PC-3 (cell line): ENCODE measurements at regions not wholly inside any gene's neighbourhood (a gene's known extent, or its start where the extent isn't known, plus 50 kb on each side); places are given as distances from the start of the nearest gene placed in this dataset.

Experiments
- ATAC-seq: fragments of 200-7000 bp; cut with Tn5 transposase; 2 replicates; pipeline ENCODE4 v1.9.1; 2020; ENCODE audit warnings: mild to moderate bottlenecking, moderate library complexity
- BruUV-seq: library from RNA; stranded (reverse); fragments of 400-500 nt; replicated peaks from 2 replicates; lab custom pipeline; 2021; lab: Mats Ljungman, UMichigan
- CTCF ChIA-PET: fragments of 300-600 bp; sonication (Branson Sonifier 250); formaldehyde crosslinking; loops from one replicate; lab custom pipeline; 2022; ENCODE audit warnings: antibody characterized with exemption; lab: Charles Lee
- POLR2A ChIA-PET: fragments of 300-600 bp; sonication (Branson Sonifier 250); formaldehyde crosslinking; loops from one replicate; lab custom pipeline; 2022; ENCODE audit warnings: antibody characterized with exemption; ENCODE audit not compliant: unreplicated experiment; lab: Charles Lee
- DNase-seq: peaks from one replicate; pipeline ENCODE4 v3.0.0-alpha.2; 2015
- H2AFZ ChIP-seq: fragments of 300-600 bp; sonication (generic); 2 replicates; pipeline ENCODE4 v1.6.0; 2016; ENCODE audit warnings: antibody characterized with exemption, low read length
- H3F3A ChIP-seq: fragments of 300-600 bp; sonication (generic); one replicate; pipeline ENCODE4 v1.6.0; 2017; ENCODE audit warnings: antibody characterized with exemption, low read length, control low read depth, mild to moderate bottlenecking; ENCODE audit not compliant: unreplicated experiment
- H3K27ac ChIP-seq: fragments of 300-600 bp; sonication (generic); 2 replicates; pipeline ENCODE4 v1.5.1; 2016; ENCODE audit warnings: mild to moderate bottlenecking, low read length
- H3K27me3 ChIP-seq: fragments of 300-600 bp; sonication (generic); 2 replicates; pipeline ENCODE4 v1.6.1; 2016; ENCODE audit warnings: low read length, mixed read lengths
- H3K36me3 ChIP-seq: fragments of 300-600 bp; sonication (generic); 2 replicates; pipeline ENCODE4 v1.6.1; 2016; ENCODE audit warnings: low read depth, mixed run types, low read length, mixed read lengths
- H3K4me1 ChIP-seq: fragments of 300-600 bp; sonication (generic); 2 replicates; pipeline ENCODE4 v1.5.1; 2016; ENCODE audit warnings: low read length; ENCODE audit not compliant: insufficient read depth
- H3K4me2 ChIP-seq: fragments of 300-600 bp; sonication (generic); 2 replicates; pipeline ENCODE4 v1.6.0; 2016; ENCODE audit warnings: low read length
- H3K4me3 ChIP-seq: fragments of 300-600 bp; sonication (generic); 2 replicates; pipeline ENCODE4 v1.5.1; 2016; ENCODE audit warnings: mild to moderate bottlenecking, low read length, mixed read lengths
- H3K79me2 ChIP-seq: fragments of 300-600 bp; sonication (generic); 2 replicates; pipeline ENCODE4 v1.6.1; 2017; ENCODE audit warnings: low read length, mixed read lengths
- H3K9ac ChIP-seq: fragments of 300-600 bp; sonication (generic); 2 replicates; pipeline ENCODE4 v1.6.0; 2016; ENCODE audit warnings: mild to moderate bottlenecking, low read length
- H3K9me2 ChIP-seq: fragments of 300-600 bp; sonication (generic); replicated peaks from 2 replicates; pipeline ENCODE4 v1.6.1; 2016; ENCODE audit warnings: mixed run types, low read length, mixed read lengths
- H3K9me3 ChIP-seq: fragments of 300-600 bp; sonication (generic); 2 replicates; pipeline ENCODE4 v1.6.1; 2016; ENCODE audit warnings: low read length, mixed read lengths
- H4K20me1 ChIP-seq: fragments of 300-600 bp; sonication (generic); 2 replicates; pipeline ENCODE4 v1.6.1; 2016; ENCODE audit warnings: low read length, mixed read lengths
- CTCF ChIP-seq: fragments of 300-600 bp; sonication (generic); conservative IDR thresholded peaks from 2 replicates; pipeline ENCODE4 v1.5.1; 2017; ENCODE audit warnings: antibody characterized with exemption, low read depth, mild to moderate bottlenecking, low read length
- EZH2 ChIP-seq: fragments of 300-600 bp; sonication (generic); IDR thresholded peaks from one replicate; pipeline ENCODE4 v1.6.1; 2017; ENCODE audit warnings: antibody characterized with exemption, mild to moderate bottlenecking, low read length; ENCODE audit not compliant: unreplicated experiment
- EZH2phosphoT487 ChIP-seq: fragments of 300-600 bp; sonication (generic); IDR thresholded peaks from 2 replicates; pipeline ENCODE4 v1.6.1; 2018; ENCODE audit warnings: mild to moderate bottlenecking, antibody characterized with exemption, low read length, borderline replicate concordance
- intact Hi-C: fragments of 100-400 bp; cut with micrococcal nuclease; formaldehyde crosslinking; loops from 2 replicates; pipeline ENCODE4 v1.9.0; 2023

DNA sequence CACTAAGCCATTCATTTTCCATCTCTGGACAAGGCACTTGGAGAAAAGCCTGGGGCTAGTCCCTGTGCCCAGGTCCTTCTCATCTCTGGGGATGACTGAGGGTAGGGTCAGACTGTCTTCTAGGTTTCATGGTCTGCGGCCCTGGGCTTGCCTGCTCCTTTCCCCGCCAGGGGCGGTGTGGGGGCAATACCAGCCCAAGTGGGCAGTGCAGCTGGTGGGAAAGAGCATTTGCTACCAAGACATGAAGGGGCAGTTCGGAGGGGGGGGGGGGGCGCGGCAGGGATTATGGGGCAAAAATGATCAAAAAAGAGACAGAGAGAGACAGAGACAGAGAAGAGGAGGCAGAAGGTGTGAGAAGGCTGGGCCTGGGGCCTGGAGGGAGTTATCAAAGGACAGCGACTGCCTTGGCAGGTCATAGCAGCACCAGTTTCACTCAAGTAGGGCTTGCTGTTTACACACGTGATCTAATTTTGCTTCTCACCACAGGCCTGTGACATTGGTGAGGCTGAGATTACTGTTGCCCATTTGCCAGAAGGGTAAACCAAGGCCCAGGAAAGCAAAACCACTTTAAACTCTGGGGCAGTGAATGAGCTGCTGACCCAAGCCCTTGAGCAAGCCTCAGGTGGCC, 56.1 kb downstream of the PJA1 start:
- Histone ChIP-seq H3K9me3 (no peaks in the 10 kb centered on the region), H3K27ac (peak overlapping the region; percentile 61), H2AFZ (no peak overlapping the region), H3K27me3 (no peaks in the 10 kb centered on the region), H3K36me3 (no peaks in the 10 kb centered on the region), H3K79me2 (no peaks in the 10 kb centered on the region), H3K4me3 (no peak overlapping the region), H3F3A (no peaks in the 10 kb centered on the region), H3K9ac (no peak overlapping the region), H3K9me2 (no peaks in the 10 kb centered on the region), H3K4me2 (0 out of 2 replicates have a peak overlapping the region, but pooled peaks have one; percentile 18), H4K20me1 (no peaks in the 10 kb centered on the region), H3K4me1 (peaks cover 16% of the 10 kb centered on the region)
- ATAC-seq (no peak; the same call in 1 of the 2 replicates), DNase-seq (no peak)
- ChIA-PET POLR2A (interaction anchor here (1.0 kb wide), 1 partner anchor 280 kb away, joined by 5 read pairs; the partner anchor contains the start of gene EFNB1), CTCF (no interaction called here)
- TF ChIP-seq CTCF (no peak), EZH2phosphoT487 (no peak), EZH2 (no peak)
- intact Hi-C loops, result no loop called here
- no TSS peak for BruUV-seq

DNA sequence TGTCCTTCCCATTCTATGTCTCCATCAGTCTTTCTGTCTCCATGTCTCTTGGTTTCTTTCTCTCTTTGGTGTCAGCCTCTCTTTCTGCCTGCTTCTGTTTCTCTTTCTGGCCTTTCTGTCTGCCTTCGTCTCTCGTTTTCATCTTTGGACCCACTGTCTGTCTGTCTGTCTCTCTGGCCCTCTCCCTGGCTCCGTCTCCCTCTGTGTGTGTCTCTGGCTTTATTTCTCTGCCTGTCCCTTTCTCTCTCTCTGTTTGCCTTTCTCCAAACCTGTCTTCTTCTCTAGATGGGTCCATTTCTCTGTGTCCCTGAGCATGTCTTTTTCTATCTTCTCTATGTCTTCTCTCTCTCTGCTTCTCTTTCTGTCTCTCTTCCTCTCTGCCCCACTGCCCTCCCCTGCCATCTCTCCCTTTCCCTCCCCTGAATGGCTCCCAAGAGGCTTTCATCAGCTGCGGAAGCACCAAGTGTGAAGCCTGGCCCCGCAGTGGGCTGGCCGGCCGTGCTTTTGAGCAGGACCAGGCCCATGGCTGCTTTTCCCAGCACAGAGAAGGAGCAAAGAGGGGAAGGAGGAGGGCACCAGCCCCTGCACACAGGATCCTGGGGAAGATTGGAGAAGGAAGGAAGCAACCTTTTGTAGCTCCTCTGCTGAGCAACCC, 57.4 kb downstream of the PJA1 start:
- TF ChIP-seq EZH2 (no peak), EZH2phosphoT487 (no peak), CTCF (no peak)
- POLR2A ChIA-PET, result interaction anchor here (0.6 kb wide), 1 partner anchor 75 kb away, joined by 3 read pairs; no protein-coding TSS in a partner anchor
- H3K36me3 ChIP-seq, result no peaks in the 10 kb centered on the region
- H3F3A ChIP-seq, result no peaks in the 10 kb centered on the region
- no peaks in the 10 kb centered on the region for H3K27me3 ChIP-seq
- no peaks in the 10 kb centered on the region for H4K20me1 ChIP-seq
- H3K4me3 ChIP-seq, result no peak overlapping the region
- DNase-seq (no peak), ATAC-seq (no peak)
- H2AFZ ChIP-seq, result no peak overlapping the region
- no peak overlapping the region for H3K9ac ChIP-seq
- H3K9me3 ChIP-seq, result no peaks in the 10 kb centered on the region
- H3K79me2 ChIP-seq, result no peaks in the 10 kb centered on the region
- no peaks in the 10 kb centered on the region for H3K9me2 ChIP-seq
- H3K27ac ChIP-seq, result no peak overlapping the region
- no TSS peak for BruUV-seq
- CTCF ChIA-PET, result no interaction called here
- no peak overlapping the region for H3K4me2 ChIP-seq
- peaks cover 18% of the 10 kb centered on the region for H3K4me1 ChIP-seq
- intact Hi-C loops, result no loop called here

DNA sequence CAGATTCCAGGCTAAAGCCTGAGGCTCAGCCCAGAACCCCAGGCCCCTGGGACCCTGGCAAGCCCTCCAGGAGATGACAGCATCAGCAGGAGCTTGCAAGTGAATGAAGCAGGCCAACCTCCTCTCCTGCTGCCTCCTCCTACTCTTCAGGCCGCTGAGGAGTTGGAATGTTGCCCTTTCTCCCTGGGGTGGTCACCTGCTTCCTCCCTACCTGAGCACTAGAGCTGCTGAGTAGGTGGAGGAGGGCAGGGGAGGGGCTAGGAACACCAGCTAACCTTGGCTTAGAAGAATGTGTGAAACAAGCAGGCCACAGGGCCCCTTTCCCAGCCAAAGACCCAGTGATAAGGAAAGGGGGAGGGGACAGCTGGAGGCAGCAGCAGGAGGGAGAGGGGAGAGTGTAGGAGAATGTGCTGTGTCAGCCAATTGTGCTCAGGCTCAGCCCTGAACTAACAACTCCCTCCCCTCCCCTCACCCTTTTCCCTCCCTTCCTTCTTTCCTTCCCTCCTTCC, 58.0 kb downstream of the PJA1 start:
- no TSS peak for BruUV-seq
- Histone ChIP-seq H3K27ac (no peak overlapping the region), H3K4me2 (no peak overlapping the region), H3K4me3 (no peak overlapping the region), H4K20me1 (no peaks in the 10 kb centered on the region), H2AFZ (no peak overlapping the region), H3K79me2 (no peaks in the 10 kb centered on the region), H3K9me3 (no peaks in the 10 kb centered on the region), H3K9ac (no peak overlapping the region), H3K27me3 (no peaks in the 10 kb centered on the region), H3F3A (no peaks in the 10 kb centered on the region), H3K36me3 (no peaks in the 10 kb centered on the region), H3K4me1 (peaks cover 22% of the 10 kb centered on the region), H3K9me2 (no peaks in the 10 kb centered on the region)
- intact Hi-C loops, result no loop called here
- DNase-seq, result peak; percentile 27
- POLR2A ChIA-PET, result interaction anchor here (0.6 kb wide), 1 partner anchor 75 kb away, joined by 3 read pairs; no protein-coding TSS in a partner anchor
- no peak for ATAC-seq
- TF ChIP-seq EZH2phosphoT487 (no peak), EZH2 (no peak), CTCF (no peak)
- CTCF ChIA-PET, result no interaction called here
